ENCODE measurements at regions not wholly inside any gene's neighbourhood (a gene's known extent, or its start where the extent isn't known, plus 50 kb on each side); places are given as distances from the start of the nearest gene placed in this dataset.

GRCh38 chr5:106508894-106509293 lies 1161.8 kb downstream of the EFNA5 start:
- H3K36me3 ChIP-seq (ENCODE audit: insufficient read depth, low read length): no peaks in the 10 kb centered on the region
- TF ChIP-seq EZH2 (IDR thresholded peaks at IDR 0.05): no peak
- H3K9ac ChIP-seq (ENCODE audit: insufficient read length): no peak overlapping the region
- H3K9me3 ChIP-seq (ENCODE audit: low read depth, low read length): no peaks in the 10 kb centered on the region
- H3K27ac ChIP-seq: no peak overlapping the region
- DNase-seq (ENCODE audit: low read depth, low spot score): no peak
- H3K4me3 ChIP-seq: no peak overlapping the region

- Histone ChIP-seq H3K27ac (no peak overlapping the region), H3K9me3 (ENCODE audit: low read depth, low read length) (no peaks in the 10 kb centered on the region), H3K36me3 (ENCODE audit: insufficient read depth, low read length) (no peaks in the 10 kb centered on the region), H3K4me3 (no peak overlapping the region), H3K9ac (ENCODE audit: insufficient read length) (no peak overlapping the region)
- no peak for TF ChIP-seq POLR2AphosphoS5 (IDR thresholded peaks at IDR 0.05; ENCODE audit: borderline replicate concordance, low read depth, low read length)
- no peak for TF ChIP-seq EZH2 (IDR thresholded peaks at IDR 0.05)
- no peak for TF ChIP-seq FOXP2 (optimal IDR thresholded peaks at IDR 0.05; ENCODE audit: control extremely low read depth, extremely low read length, insufficient read depth)
- no peak for DNase-seq (ENCODE audit: low read depth, low spot score)
These were observed 1176.8 kb downstream of the EFNA5 start for GRCh38 chr5:106493910-106494309.

GRCh38 chr5:106489004-106489403 lies 1181.7 kb downstream of the EFNA5 start:
- H3K9me3 ChIP-seq (ENCODE audit: low read depth, low read length): peaks cover 3% of the 10 kb centered on the region; the same call in 1 of the 2 replicates
- no peak overlapping the region for H3K4me3 ChIP-seq
- H3K36me3 ChIP-seq (ENCODE audit: insufficient read depth, low read length): no peaks in the 10 kb centered on the region
- no peak overlapping the region for H3K9ac ChIP-seq (ENCODE audit: insufficient read length)
- TF ChIP-seq EZH2 (IDR thresholded peaks at IDR 0.05) (no peak), POLR2AphosphoS5 (IDR thresholded peaks at IDR 0.05; ENCODE audit: borderline replicate concordance, low read depth, low read length) (no peak), FOXP2 (optimal IDR thresholded peaks at IDR 0.05; ENCODE audit: control extremely low read depth, extremely low read length, insufficient read depth) (no peak)
- no peak for DNase-seq (ENCODE audit: low read depth, low spot score)
- no peak overlapping the region for H3K27ac ChIP-seq

- H3K4me3 ChIP-seq: no peak overlapping the region
- H3K27ac ChIP-seq: no peak overlapping the region
These were observed 1182.3 kb downstream of the EFNA5 start for GRCh38 chr5:106488407-106488806.

GRCh38 chr5:106481374-106481773 lies 1189.4 kb downstream of the EFNA5 start:
- Histone ChIP-seq H3K4me3 (no peak overlapping the region), H3K27ac (no peak overlapping the region), H3K9ac (ENCODE audit: insufficient read length) (no peak overlapping the region), H3K36me3 (ENCODE audit: insufficient read depth, low read length) (no peaks in the 10 kb centered on the region), H3K9me3 (ENCODE audit: low read depth, low read length) (peaks cover 3% of the 10 kb centered on the region; the same call in 1 of the 2 replicates)
- no peak for TF ChIP-seq FOXP2 (optimal IDR thresholded peaks at IDR 0.05; ENCODE audit: control extremely low read depth, extremely low read length, insufficient read depth)
- TF ChIP-seq POLR2AphosphoS5 (IDR thresholded peaks at IDR 0.05; ENCODE audit: borderline replicate concordance, low read depth, low read length): no peak
- TF ChIP-seq EZH2 (IDR thresholded peaks at IDR 0.05): no peak
- no peak for DNase-seq (ENCODE audit: low read depth, low spot score)

More at GRCh38 chr5:106488407-106488806, 1182.3 kb downstream of the EFNA5 start:
- Histone ChIP-seq H3K36me3 (ENCODE audit: insufficient read depth, low read length) (no peaks in the 10 kb centered on the region), H3K9ac (ENCODE audit: insufficient read length) (no peak overlapping the region), H3K9me3 (ENCODE audit: low read depth, low read length) (peaks cover 3% of the 10 kb centered on the region; the same call in 1 of the 2 replicates)
- TF ChIP-seq EZH2 (IDR thresholded peaks at IDR 0.05): no peak
- no peak for TF ChIP-seq FOXP2 (optimal IDR thresholded peaks at IDR 0.05; ENCODE audit: control extremely low read depth, extremely low read length, insufficient read depth)
- DNase-seq (ENCODE audit: low read depth, low spot score): no peak

- no peak overlapping the region for H3K9ac ChIP-seq (ENCODE audit: insufficient read length)
- no peak overlapping the region for H3K4me3 ChIP-seq
- H3K9me3 ChIP-seq (ENCODE audit: low read depth, low read length): no peaks in the 10 kb centered on the region
- H3K36me3 ChIP-seq (ENCODE audit: insufficient read depth, low read length): no peaks in the 10 kb centered on the region
- TF ChIP-seq FOXP2 (optimal IDR thresholded peaks at IDR 0.05; ENCODE audit: control extremely low read depth, extremely low read length, insufficient read depth) (no peak), EZH2 (IDR thresholded peaks at IDR 0.05) (no peak), POLR2AphosphoS5 (IDR thresholded peaks at IDR 0.05; ENCODE audit: borderline replicate concordance, low read depth, low read length) (no peak)
- no peak for DNase-seq (ENCODE audit: low read depth, low spot score)
- H3K27ac ChIP-seq: no peak overlapping the region
These were observed 1194.1 kb downstream of the EFNA5 start for GRCh38 chr5:106476630-106477029.

GRCh38 chr5:106474066-106474465 lies 1196.7 kb downstream of the EFNA5 start:
- H3K36me3 ChIP-seq (ENCODE audit: insufficient read depth, low read length): no peaks in the 10 kb centered on the region
- no peak for TF ChIP-seq EZH2 (IDR thresholded peaks at IDR 0.05)
- TF ChIP-seq FOXP2 (optimal IDR thresholded peaks at IDR 0.05; ENCODE audit: control extremely low read depth, extremely low read length, insufficient read depth): no peak
- TF ChIP-seq POLR2AphosphoS5 (IDR thresholded peaks at IDR 0.05; ENCODE audit: borderline replicate concordance, low read depth, low read length): no peak

GRCh38 chr5:106459541-106459940 lies 1211.2 kb downstream of the EFNA5 start:
- no peaks in the 10 kb centered on the region for H3K36me3 ChIP-seq (ENCODE audit: insufficient read depth, low read length)
- no peak overlapping the region for H3K4me3 ChIP-seq
- TF ChIP-seq POLR2AphosphoS5 (IDR thresholded peaks at IDR 0.05; ENCODE audit: borderline replicate concordance, low read depth, low read length) (no peak), EZH2 (IDR thresholded peaks at IDR 0.05) (no peak), FOXP2 (optimal IDR thresholded peaks at IDR 0.05; ENCODE audit: control extremely low read depth, extremely low read length, insufficient read depth) (no peak)
- H3K9me3 ChIP-seq (ENCODE audit: low read depth, low read length): no peaks in the 10 kb centered on the region
- DNase-seq (ENCODE audit: low read depth, low spot score): no peak
- H3K9ac ChIP-seq (ENCODE audit: insufficient read length): no peak overlapping the region
- no peak overlapping the region for H3K27ac ChIP-seq

More at GRCh38 chr5:106474066-106474465, 1196.7 kb downstream of the EFNA5 start:
- Histone ChIP-seq H3K9ac (ENCODE audit: insufficient read length) (no peak overlapping the region), H3K4me3 (no peak overlapping the region), H3K27ac (no peak overlapping the region), H3K9me3 (ENCODE audit: low read depth, low read length) (no peaks in the 10 kb centered on the region)
- no peak for DNase-seq (ENCODE audit: low read depth, low spot score)

- no peak overlapping the region for H3K9ac ChIP-seq (ENCODE audit: insufficient read length)
- H3K9me3 ChIP-seq (ENCODE audit: low read depth, low read length): no peaks in the 10 kb centered on the region
- no peak overlapping the region for H3K4me3 ChIP-seq
- TF ChIP-seq POLR2AphosphoS5 (IDR thresholded peaks at IDR 0.05; ENCODE audit: borderline replicate concordance, low read depth, low read length): no peak
- no peak for TF ChIP-seq EZH2 (IDR thresholded peaks at IDR 0.05)
- DNase-seq (ENCODE audit: low read depth, low spot score): no peak
- no peaks in the 10 kb centered on the region for H3K36me3 ChIP-seq (ENCODE audit: insufficient read depth, low read length)
- no peak overlapping the region for H3K27ac ChIP-seq
These were observed 1215.9 kb downstream of the EFNA5 start for GRCh38 chr5:106454651-106455415.

All from SK-N-MC (cell line).